Neutrophil (primary cell): ENCODE measurements at regions not wholly inside any gene's neighbourhood (a gene's known extent, or its start where the extent isn't known, plus 50 kb on each side); places are given as distances from the start of the nearest gene placed in this dataset.

Experiments
- H3K27ac ChIP-seq: fragments of 200-600 bp; sonication (generic); 2 replicates; pipeline ENCODE4 v1.5.1; 2016; ENCODE audit warnings: mild to moderate bottlenecking, moderate library complexity
- H3K27me3 ChIP-seq: fragments of 200-600 bp; sonication (generic); 2 replicates; pipeline ENCODE4 v1.6.0; 2016; ENCODE audit warnings: mild to moderate bottlenecking
- H3K36me3 ChIP-seq: fragments of 200-600 bp; sonication (generic); 2 replicates; pipeline ENCODE4 v1.5.1; 2017
- H3K4me1 ChIP-seq, 2 experiments: fragments of 200-600 bp in 1 of 2; sonication (generic) in 1 of 2; 1 replicate in 1 of 2; 2 replicates in 1 of 2; pipeline versions ENCODE4 v1.5.1 to v1.6.1; 2013 to 2016; ENCODE audit warnings: low read depth in 1 of 2, low read length in 1 of 2, mild to moderate bottlenecking in 1 of 2, moderate library complexity in 1 of 2; ENCODE audit not compliant: control insufficient read depth in 1 of 2, insufficient read depth in 1 of 2
- H3K4me3 ChIP-seq, 2 experiments: fragments of 200-600 bp in 1 of 2; sonication (generic) in 1 of 2; 1 replicate in 1 of 2; 2 replicates in 1 of 2; pipeline ENCODE4 v1.5.1; 2013 to 2016; ENCODE audit warnings: low read depth in 1 of 2, low read length in 1 of 2, mild to moderate bottlenecking in 1 of 2, moderate library complexity in 1 of 2
- H3K9me3 ChIP-seq: fragments of 200-600 bp; sonication (generic); 2 replicates; pipeline ENCODE4 v1.5.1; 2016
- TF ChIP-seq, protein P1 (sequence below): fragments of 200-600 bp; sonication (generic); IDR thresholded peaks from 2 replicates; pipeline ENCODE4 v1.5.1; 2016; ENCODE audit warnings: antibody characterized with exemption

DNA sequence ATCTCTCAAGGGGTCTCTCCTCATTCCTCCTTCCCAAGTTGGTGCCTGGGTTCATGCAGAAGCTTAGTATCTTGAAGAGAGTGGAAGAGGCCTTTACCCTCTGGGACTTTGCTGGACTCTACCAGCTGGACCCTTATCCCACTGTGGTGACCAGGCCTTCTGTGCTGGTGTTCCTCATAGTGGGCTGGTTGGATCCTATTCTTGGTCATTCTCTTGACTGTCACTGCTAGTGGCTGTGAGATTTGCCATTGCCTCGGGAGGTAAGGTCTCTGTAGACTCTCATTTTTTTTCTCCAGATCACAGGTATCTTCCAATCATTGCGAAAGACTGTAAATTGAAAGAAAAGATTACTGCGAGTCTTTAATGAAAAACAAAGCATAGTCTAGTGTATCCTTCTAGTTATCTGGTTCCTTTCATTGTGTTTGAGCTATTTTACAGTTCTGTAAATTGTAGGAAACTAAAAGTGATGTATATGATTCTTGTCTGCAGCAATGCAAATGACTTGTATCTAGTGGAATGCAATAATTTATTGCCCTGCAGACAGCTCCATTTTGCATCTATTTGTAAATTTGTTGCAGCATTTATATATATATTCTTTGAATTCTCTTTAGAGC lies 217.9 kb downstream of the AEBP2 start:
- TF ChIP-seq, protein P1, sequence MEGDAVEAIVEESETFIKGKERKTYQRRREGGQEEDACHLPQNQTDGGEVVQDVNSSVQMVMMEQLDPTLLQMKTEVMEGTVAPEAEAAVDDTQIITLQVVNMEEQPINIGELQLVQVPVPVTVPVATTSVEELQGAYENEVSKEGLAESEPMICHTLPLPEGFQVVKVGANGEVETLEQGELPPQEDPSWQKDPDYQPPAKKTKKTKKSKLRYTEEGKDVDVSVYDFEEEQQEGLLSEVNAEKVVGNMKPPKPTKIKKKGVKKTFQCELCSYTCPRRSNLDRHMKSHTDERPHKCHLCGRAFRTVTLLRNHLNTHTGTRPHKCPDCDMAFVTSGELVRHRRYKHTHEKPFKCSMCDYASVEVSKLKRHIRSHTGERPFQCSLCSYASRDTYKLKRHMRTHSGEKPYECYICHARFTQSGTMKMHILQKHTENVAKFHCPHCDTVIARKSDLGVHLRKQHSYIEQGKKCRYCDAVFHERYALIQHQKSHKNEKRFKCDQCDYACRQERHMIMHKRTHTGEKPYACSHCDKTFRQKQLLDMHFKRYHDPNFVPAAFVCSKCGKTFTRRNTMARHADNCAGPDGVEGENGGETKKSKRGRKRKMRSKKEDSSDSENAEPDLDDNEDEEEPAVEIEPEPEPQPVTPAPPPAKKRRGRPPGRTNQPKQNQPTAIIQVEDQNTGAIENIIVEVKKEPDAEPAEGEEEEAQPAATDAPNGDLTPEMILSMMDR, result no peak
- Histone ChIP-seq H3K4me3 (no peak overlapping the region), H3K9me3 (no peaks in the 10 kb centered on the region), H3K36me3 (no peaks in the 10 kb centered on the region), H3K27me3 (no peaks in the 10 kb centered on the region), H3K27ac (no peak overlapping the region), H3K4me1 (peaks cover 0 to 7% of the 10 kb centered on the region in 2 experiments)

DNA sequence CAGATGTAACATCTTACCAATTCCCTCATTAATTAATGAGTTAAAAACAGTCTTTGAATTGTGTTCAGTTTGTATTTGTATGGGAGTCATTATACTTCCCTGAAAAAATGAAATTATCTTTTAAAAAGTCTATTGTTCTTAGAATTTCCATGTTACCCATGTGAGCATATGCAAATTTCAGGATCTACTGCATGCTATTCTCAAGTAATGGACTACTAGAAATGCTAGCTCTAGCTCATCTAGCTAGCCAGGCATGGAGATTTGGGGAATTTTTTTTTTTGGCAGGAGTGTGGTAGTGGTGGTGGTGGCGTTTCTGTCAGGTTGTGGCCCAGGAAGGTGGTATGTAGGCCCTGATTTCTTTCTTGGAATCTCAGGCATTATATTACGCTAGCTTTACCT lies 218.4 kb downstream of the AEBP2 start:
- Histone ChIP-seq H3K27ac (no peak overlapping the region), H3K4me1 (peaks cover 0 to 3% of the 10 kb centered on the region in 2 experiments), H3K36me3 (no peaks in the 10 kb centered on the region), H3K4me3 (no peak overlapping the region), H3K9me3 (no peaks in the 10 kb centered on the region), H3K27me3 (no peaks in the 10 kb centered on the region)
- TF ChIP-seq, protein P1, result no peak

DNA sequence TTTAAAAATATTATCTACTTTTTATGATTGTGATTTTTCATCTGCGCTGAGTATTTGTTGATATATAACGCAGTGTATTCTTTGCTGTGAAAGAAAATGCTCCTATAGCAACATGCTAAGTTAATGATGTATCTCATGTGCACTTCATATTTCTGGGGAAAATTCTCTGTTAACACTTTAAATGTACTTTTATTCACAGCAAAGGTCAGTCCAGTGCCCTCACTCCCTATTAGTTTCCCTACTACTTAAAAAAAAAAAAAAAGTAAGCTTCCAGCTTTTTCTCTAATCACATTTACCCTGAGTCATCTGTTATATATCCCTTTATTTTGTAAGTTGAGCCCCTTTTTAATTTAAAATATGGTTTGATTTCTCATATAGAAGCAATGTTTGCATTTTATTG lies 219.8 kb downstream of the AEBP2 start:
- no peak overlapping the region for H3K27ac ChIP-seq
- no peaks in the 10 kb centered on the region for H3K27me3 ChIP-seq
- no peaks in the 10 kb centered on the region for H3K9me3 ChIP-seq
- no peaks in the 10 kb centered on the region for H3K36me3 ChIP-seq
- no peaks in the 10 kb centered on the region for H3K4me1 ChIP-seq
- H3K4me3 ChIP-seq, result no peak overlapping the region
- TF ChIP-seq, protein P1, result no peak

- no peaks in the 10 kb centered on the region for H3K4me1 ChIP-seq
- no peaks in the 10 kb centered on the region for H3K27me3 ChIP-seq
- no peak overlapping the region for H3K4me3 ChIP-seq
- TF ChIP-seq, protein P1, result no peak
- H3K9me3 ChIP-seq, result no peaks in the 10 kb centered on the region
- no peaks in the 10 kb centered on the region for H3K36me3 ChIP-seq
- no peak overlapping the region for H3K27ac ChIP-seq
These were observed 220.2 kb downstream of the AEBP2 start for GRCh38 chr12:19659501-19659900.

GRCh38 chr12:19665121-19665900 lies 226.0 kb downstream of the AEBP2 start:
- no peaks in the 10 kb centered on the region for H3K4me1 ChIP-seq
- H3K36me3 ChIP-seq, result no peaks in the 10 kb centered on the region
- no peak overlapping the region for H3K27ac ChIP-seq
- no peak overlapping the region for H3K4me3 ChIP-seq
- H3K9me3 ChIP-seq, result no peaks in the 10 kb centered on the region
- TF ChIP-seq, protein P1, result no peak
- H3K27me3 ChIP-seq, result no peaks in the 10 kb centered on the region
